ENCODE measurements at regions not wholly inside any gene's neighbourhood (a gene's known extent, or its start where the extent isn't known, plus 50 kb on each side); places are given as distances from the start of the nearest gene placed in this dataset.
"Not testable (repeated sequence)": the region's sequence is repeated elsewhere in the genome, so short reads cannot be mapped to it uniquely, and the experiment has no call there.

- DNase-seq (ENCODE audit: low spot score in 2 of 2) = no peak
- TF ChIP-seq POLR2AphosphoS5 (IDR thresholded peaks at IDR 0.05) (no peak), POLR2A (IDR thresholded peaks at IDR 0.05) (no peak), CTCF (IDR thresholded peaks at IDR 0.05) (no peak)
- H3K9me3 ChIP-seq = peaks cover 0 to 3% of the 10 kb centered on the region in 2 donors
- H3K4me1 ChIP-seq = no peaks in the 10 kb centered on the region
- H3K27ac ChIP-seq = no peak overlapping the region
- no peak overlapping the region for H3K4me3 ChIP-seq
- H3K27me3 ChIP-seq = no peaks in the 10 kb centered on the region
- intact Hi-C loops (cut with DNase I; ENCODE audit: low total_unique reads) = no loop called here
- H3K36me3 ChIP-seq = no peaks in the 10 kb centered on the region
These were observed 116.3 kb downstream of the BASP1 start for GRCh38 chr5:17333755-17334154.

- Histone ChIP-seq H3K27ac (no peak overlapping the region), H3K4me3 (no peak overlapping the region), H3K36me3 (no peaks in the 10 kb centered on the region), H3K9me3 (peaks cover 0 to 3% of the 10 kb centered on the region in 2 donors), H3K4me1 (no peaks in the 10 kb centered on the region), H3K27me3 (no peaks in the 10 kb centered on the region)
- DNase-seq (ENCODE audit: low spot score in 2 of 2) = no peak
- intact Hi-C loops (cut with DNase I; ENCODE audit: low total_unique reads) = no loop called here
- TF ChIP-seq POLR2AphosphoS5 (IDR thresholded peaks at IDR 0.05) = no peak
- no peak for TF ChIP-seq POLR2A (IDR thresholded peaks at IDR 0.05)
- TF ChIP-seq CTCF (IDR thresholded peaks at IDR 0.05) = no peak
These were observed 118.6 kb downstream of the BASP1 start for GRCh38 chr5:17336054-17336453.

GRCh38 chr5:17336723-17337122, 119.3 kb downstream of the BASP1 start:
- H3K4me1 ChIP-seq; H3K4me3 ChIP-seq; H3K27ac ChIP-seq; DNase-seq (ENCODE audit: low spot score in 2 of 2); H3K36me3 ChIP-seq; H3K27me3 ChIP-seq; intact Hi-C loops (cut with DNase I; ENCODE audit: low total_unique reads); H3K9me3 ChIP-seq: not testable (repeated sequence)

GRCh38 chr5:17339841-17340240, 122.4 kb downstream of the BASP1 start:
- Histone ChIP-seq H3K4me3 (no peak overlapping the region), H3K4me1 (no peaks in the 10 kb centered on the region), H3K36me3 (no peaks in the 10 kb centered on the region), H3K27ac (no peak overlapping the region), H3K9me3 (peaks cover 0 to 3% of the 10 kb centered on the region in 2 donors), H3K27me3 (no peaks in the 10 kb centered on the region)
- TF ChIP-seq POLR2A (IDR thresholded peaks at IDR 0.05) (no peak), CTCF (IDR thresholded peaks at IDR 0.05) (no peak), POLR2AphosphoS5 (IDR thresholded peaks at IDR 0.05) (no peak)
- DNase-seq (ENCODE audit: low spot score in 2 of 2) = no peak
- intact Hi-C loops (cut with DNase I; ENCODE audit: low total_unique reads) = no loop called here

- intact Hi-C loops (cut with DNase I; ENCODE audit: low total_unique reads) = no loop called here
These were observed 122.9 kb downstream of the BASP1 start for GRCh38 chr5:17340379-17340778.

More at GRCh38 chr5:17340379-17340778, 122.9 kb downstream of the BASP1 start:
- H3K9me3 ChIP-seq = peaks cover 0 to 3% of the 10 kb centered on the region in 2 donors
- H3K4me3 ChIP-seq = no peak overlapping the region
- TF ChIP-seq POLR2A (IDR thresholded peaks at IDR 0.05) (no peak), CTCF (IDR thresholded peaks at IDR 0.05) (no peak)
- H3K4me1 ChIP-seq = no peaks in the 10 kb centered on the region
- H3K36me3 ChIP-seq = no peaks in the 10 kb centered on the region
- DNase-seq (ENCODE audit: low spot score in 2 of 2) = no peak
- no peak overlapping the region for H3K27ac ChIP-seq
- H3K27me3 ChIP-seq = no peaks in the 10 kb centered on the region

Data from breast epithelium (tissue), 4 donors.